ENCODE measurements at regions not wholly inside any gene's neighbourhood (a gene's known extent, or its start where the extent isn't known, plus 50 kb on each side); places are given as distances from the start of the nearest gene placed in this dataset.
"Not testable (repeated sequence)": the region's sequence is repeated elsewhere in the genome, so short reads cannot be mapped to it uniquely, and the experiment has no call there.

GRCh38 chr6:74069089-74069581 is 373.1 kb downstream of the CD109 start:
- no peak for DNase-seq

GRCh38 chr6:74066168-74066871 is 370.3 kb downstream of the CD109 start:
- DNase-seq, result no peak

DNA sequence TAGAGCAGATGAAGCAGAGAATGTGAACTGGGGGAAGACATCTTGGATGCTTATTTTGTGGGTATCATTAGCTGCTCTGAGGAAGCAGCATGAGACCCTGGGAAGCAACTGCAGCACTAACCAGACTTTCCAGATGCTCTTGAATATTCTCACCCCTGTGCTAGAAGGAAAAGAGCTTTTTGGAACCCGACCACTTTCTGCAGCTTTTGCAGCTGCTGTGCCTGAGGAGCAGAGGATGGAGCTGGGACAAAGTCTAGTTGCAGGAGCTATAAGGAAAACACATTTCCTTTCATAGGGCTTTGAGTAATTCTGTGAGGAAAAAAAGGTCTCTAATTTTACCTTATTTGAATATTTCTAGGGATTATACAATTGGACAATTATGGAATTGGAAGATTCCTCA is 369.7 kb downstream of the CD109 start:
- DNase-seq, result no peak

DNA sequence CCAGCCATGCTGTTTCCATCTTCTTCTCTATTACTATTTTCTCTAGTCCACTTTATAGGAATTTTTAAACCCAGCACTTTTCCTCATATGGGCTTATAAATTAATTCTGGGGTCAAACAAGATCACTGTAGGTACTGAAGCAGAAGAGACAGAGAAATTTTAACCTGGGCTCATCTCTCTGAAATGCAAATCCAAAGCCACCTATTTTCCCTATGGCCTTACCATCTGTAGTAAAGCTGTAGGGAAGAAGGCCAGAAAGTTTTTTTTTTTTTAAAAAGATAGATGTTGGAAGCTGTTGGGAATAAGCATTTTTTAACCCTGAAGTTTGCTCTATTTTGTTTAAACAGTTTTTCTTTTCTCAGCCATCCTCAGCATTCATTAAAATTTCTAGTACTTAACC is 367.4 kb downstream of the CD109 start:
- DNase-seq, result no peak

DNA sequence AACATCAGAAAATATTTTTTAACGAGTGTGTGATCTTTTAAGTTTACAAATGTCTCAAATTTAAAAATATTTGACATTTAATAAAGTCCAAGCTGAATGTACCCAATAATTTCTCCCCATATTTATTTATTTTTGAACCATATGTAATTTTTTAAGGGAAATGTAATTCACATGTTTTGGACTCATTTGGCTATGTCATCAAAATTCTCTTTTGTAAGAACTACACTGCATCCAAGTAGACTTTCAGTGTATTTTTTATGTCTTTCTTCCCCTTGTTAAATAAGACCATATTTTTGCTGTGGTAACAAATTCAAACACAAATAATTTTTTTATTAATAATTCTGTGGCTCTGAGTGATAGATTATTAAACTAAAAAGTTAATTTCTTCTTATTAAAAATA is 365.2 kb downstream of the CD109 start:
- DNase-seq, result no peak

DNA sequence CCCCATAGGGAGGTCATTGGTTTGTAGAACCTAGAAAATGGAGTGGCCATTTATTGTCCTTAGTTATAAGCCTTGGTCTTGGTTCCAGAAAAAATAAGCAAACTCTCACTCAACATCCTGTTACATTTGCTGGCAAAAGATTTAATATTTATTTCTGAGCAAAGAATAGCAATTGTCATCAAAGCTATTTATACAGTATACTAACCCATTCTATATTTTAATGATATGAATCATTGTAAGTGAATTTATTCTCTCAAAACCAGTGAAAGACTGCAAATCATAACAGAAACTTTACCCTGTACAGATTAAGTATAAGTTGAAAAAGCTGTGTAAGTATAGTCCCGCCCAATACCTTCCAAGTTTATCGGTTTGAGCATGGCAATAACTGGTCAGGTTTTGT is 364.4 kb downstream of the CD109 start:
- DNase-seq, result no peak

DNA sequence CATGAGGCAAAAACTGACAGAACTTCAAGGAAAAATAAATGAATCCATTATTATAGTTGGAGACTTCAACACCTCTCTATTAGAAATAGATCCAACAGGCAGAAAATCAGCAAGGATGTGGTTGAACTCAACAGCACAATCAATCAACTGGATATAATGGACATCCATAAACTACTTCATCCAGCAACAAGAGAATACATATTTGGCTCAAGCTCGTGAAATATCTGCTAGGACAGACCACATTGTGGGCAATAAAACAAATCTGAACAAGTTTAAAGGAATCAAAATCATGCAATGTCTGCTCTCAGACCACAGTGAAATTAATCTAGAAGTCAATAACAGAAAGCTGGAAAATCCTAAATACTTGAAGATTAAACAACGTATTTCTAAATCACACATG is 362.6 kb downstream of the CD109 start:
- no peak for DNase-seq

DNA sequence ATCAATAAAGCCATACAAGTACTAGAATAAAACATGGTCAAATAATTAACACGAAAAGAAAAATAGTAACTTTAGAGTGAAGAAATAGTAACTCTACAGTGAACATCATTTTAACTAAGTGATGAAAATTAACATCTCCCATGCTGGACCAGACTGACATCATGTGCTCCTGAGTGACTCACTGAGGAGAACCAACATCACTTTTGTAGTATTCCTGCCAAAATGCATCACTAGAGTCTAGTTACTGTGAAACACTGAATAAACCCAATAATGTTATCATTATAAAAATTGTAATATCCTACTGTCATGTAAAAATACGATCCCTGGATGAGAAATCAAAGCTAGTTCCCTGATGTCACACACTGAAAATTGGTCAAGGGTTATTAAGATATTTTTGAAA is 361.3 kb downstream of the CD109 start:
- no peak for DNase-seq

GRCh38 chr6:74054190-74054589 is 358.2 kb downstream of the CD109 start:
- no peak for DNase-seq

DNA sequence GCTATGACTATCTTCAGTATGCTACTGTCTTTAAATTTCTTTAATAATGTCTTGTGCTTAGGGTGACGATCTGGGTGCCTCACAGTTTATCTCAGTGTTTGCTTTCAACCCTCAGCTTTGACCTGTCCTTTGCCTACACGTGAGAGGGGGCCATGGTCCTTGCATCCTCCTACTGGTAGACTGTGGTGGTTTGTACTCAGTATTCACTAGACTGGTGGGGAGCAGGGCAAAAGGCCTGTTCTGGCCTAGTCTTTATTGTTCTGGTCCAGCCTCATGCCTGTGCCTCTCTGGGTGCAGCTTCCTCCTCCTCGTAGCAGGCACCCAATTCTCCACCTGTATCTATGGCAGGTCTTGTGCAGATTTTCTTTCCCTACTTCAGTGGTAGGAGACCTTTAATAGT is 354.9 kb downstream of the CD109 start:
- no peak for DNase-seq

DNA sequence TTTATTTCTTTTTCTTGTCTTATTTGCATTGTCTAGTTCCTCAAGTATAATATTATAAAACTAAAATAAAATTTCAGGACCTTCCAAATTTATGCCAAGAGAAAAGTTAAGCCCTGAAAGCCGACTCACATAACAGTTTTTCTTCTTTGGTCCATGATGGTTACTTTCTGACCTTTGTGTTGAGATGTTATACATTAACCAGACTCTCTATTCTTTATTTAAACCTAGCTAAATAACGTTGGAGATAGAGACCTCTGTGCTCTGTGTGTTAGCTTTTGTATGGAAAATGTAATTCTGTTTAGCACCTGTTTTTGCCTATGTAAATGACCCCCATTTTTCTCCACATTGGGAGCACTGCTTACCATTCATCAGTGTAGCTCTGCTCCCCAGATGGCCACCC is 352.4 kb downstream of the CD109 start:
- DNase-seq, result no peak

GRCh38 chr6:74044417-74045096 is 348.6 kb downstream of the CD109 start:
- no peak for DNase-seq

GRCh38 chr6:74041420-74041819 is 345.4 kb downstream of the CD109 start:
- no peak for DNase-seq

GRCh38 chr6:74018825-74019224 is 322.8 kb downstream of the CD109 start:
- no peak for DNase-seq

GRCh38 chr6:74015427-74015826 is 319.4 kb downstream of the CD109 start:
- DNase-seq, result no peak

DNA sequence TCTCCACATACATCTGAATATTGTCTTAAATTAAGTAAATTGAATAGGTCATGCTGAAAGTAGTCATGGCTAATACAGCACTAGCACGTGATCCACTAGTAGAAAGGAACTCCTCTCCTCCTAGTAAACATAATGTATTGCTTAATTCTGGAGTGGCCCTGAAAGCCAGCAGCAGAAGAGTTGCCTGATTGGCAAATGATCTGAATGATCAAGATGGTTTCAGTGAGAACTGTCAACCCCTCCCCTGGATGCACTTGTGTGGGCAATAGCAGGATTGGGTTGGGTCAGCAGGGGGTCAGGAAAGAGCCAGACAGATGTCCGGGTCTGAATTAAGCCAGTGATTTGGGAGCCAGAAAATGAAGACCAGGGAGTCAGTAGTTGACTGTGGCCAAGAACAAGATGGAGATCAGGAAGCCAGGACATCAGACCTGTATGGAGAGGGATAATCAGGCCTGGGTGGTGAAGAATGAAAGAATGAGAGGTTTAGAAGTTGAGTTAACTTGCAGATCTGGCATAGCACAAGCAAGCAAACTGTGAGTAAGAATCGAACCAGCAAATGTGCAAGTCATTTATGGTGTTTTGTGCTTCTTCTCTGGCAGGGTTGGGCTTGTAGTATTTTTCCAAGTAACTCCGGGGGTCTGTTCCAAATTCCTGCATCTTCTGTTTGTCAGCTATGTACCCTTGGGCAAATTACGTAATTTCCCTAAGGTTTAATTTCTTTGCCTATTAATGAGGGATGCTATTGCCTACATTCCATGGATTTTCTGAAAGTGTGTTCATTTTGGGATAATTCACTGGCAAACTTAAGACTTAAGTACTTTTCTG is 304.9 kb downstream of the CD109 start:
- DNase-seq, result no peak

DNA sequence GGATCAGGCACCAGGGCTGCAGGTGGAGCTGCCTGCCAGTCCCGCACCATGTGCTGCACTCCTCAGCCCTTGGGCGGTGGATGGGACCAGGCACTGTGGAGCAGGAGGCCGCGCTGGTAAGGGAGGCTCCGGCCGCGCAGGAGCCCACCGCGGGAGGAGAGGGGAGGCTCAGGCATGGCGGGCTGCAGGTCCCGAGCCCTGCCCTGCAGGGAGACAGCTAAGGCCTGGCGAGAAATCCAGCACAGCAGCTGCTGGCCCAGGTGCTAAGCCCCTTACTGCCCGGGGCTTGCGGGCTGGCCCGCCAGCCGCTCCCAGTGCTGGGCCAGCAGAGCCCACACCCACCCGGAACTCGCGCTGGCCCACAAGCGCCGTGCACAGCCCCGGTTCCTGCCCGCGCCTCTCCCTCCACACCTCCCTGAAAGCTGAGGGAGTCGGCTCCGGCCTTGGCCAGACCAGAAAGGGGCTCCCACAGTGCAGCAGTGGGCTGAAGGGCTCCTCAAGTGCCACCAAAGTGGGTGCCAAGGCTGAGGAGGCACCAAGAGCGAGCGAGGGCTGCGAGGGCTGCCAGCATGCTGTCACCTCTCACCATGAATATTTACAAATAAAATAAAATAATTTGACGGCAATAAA is 294.7 kb downstream of the CD109 start:
- not testable (repeated sequence) for DNase-seq

DNA sequence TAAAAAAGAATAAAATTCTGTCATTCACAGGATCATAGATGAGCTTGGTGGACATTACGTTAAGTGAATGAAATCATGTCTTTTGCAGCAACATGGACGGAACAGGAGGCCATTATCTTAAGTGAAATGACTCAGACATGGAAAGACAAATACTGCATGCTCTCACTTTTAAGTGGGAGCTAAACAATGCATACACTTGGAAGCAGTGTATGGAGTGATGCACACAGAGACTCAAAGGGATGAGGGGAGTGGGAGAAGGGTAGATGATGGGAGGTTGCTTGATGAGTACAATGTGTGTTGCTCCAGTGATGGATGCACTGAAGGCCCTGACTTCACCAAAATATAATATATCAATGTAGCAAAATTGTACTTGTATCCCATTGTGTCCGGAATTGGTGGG is 293.4 kb downstream of the CD109 start:
- no peak for DNase-seq

DNA sequence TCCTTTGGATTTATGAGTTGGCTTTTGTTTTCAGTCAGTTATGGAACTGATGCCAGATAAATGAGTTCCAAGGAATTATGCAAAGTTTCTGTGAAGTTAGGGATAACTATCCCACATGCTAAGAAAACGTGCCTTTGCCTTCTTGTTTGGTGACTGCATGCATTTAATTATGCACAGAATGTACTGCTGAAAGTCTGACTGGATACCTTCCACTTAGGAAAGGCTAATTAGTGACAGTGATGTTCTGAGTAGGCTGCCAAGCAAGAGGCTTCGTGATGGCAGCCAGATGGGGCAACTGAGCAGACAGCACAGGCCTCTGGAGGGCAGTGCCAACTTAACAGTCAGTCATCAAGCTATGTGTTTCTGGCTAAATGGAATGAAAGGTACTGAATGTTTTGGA is 289.9 kb downstream of the CD109 start:
- no peak for DNase-seq

DNA sequence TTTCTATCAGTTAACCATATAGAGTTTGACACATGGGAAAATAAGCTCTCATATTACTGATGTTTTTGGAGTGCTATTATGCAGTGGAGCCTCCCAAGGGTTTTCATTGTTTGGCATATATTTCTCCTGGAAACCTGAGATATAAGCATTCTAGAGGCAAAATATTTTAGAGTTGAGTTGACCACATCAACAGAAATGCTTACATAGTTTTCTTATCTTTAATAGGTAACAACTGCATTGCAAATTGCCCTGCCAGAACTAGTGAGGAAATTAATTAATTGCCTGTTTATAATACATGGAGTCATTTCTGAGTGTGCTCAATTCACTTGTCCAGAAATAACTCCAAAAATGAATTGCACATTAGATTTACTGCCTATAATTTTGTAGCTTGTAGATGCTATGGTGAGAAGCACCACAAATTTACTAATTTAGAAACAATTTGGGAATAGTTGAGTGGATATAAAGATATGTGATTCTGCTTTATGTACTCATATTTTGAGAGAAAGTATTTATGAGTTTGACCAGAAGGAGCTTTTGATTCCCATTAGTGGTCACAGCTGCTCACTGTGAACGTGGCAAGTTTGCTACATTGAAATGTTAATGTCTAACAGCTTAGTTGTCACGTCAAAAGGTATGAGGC is 288.7 kb downstream of the CD109 start:
- DNase-seq, result no peak

- no peak for DNase-seq
Measured at GRCh38 chr6:73983367-73983766, 287.4 kb downstream of the CD109 start.

- no peak for DNase-seq
Measured at GRCh38 chr6:73980096-73980495, 284.1 kb downstream of the CD109 start.

GRCh38 chr6:73978330-73978729 is 282.3 kb downstream of the CD109 start:
- no peak for DNase-seq

All from NCI-H187 treated with DMSO at 0.1 percent for 48 hours (cell line).